Astrocyte (in vitro differentiated cells and primary cell): ENCODE measurements at regions not wholly inside any gene's neighbourhood (a gene's known extent, or its start where the extent isn't known, plus 50 kb on each side); places are given as distances from the start of the nearest gene placed in this dataset.

Experiments used
- EZH2 ChIP-seq: IDR thresholded peaks from 2 replicates; pipeline ENCODE4 v1.6.1; 2012; ENCODE audit warnings: mild to moderate bottlenecking, low read length, inconsistent platforms; ENCODE audit not compliant: insufficient read depth
- TF ChIP-seq, protein P1 (sequence below): IDR thresholded peaks from 2 replicates; pipeline ENCODE4 v1.5.1; 2011; ENCODE audit warnings: low read depth, mild to moderate bottlenecking, inconsistent platforms, low read length, moderate library complexity; ENCODE audit not compliant: insufficient read depth

DNA sequence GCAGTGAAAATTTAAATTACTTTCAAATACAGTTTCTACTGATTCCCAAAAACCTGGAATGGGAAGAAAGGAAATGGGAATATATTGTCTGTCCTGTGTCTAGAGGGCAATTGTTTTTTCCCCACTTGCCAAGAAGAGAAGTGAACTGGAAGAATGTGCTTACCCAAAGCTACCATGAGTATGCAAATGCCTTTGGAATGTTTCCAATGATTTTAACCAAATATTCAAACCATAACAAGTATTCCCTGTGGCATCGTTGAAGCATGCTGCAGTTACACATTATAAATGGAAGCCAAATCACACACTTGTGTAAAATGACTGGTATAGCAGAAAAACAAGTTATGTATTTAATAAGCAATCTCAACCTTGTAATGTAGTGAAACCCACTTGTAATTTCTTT lies 368.2 kb downstream of the GBE1 start:
- TF ChIP-seq, protein P1, sequence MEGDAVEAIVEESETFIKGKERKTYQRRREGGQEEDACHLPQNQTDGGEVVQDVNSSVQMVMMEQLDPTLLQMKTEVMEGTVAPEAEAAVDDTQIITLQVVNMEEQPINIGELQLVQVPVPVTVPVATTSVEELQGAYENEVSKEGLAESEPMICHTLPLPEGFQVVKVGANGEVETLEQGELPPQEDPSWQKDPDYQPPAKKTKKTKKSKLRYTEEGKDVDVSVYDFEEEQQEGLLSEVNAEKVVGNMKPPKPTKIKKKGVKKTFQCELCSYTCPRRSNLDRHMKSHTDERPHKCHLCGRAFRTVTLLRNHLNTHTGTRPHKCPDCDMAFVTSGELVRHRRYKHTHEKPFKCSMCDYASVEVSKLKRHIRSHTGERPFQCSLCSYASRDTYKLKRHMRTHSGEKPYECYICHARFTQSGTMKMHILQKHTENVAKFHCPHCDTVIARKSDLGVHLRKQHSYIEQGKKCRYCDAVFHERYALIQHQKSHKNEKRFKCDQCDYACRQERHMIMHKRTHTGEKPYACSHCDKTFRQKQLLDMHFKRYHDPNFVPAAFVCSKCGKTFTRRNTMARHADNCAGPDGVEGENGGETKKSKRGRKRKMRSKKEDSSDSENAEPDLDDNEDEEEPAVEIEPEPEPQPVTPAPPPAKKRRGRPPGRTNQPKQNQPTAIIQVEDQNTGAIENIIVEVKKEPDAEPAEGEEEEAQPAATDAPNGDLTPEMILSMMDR: no peak
- TF ChIP-seq EZH2: no peak
